Activated CD4-positive, alpha-beta memory T cell treated with anti-CD3 and anti-CD28 coated beads for 36 hours (primary cell): ENCODE measurements at regions not wholly inside any gene's neighbourhood (a gene's known extent, or its start where the extent isn't known, plus 50 kb on each side); places are given as distances from the start of the nearest gene placed in this dataset.

Experiments used
- CTCF ChIA-PET: fragments of 350-600 bp; sonication (Branson Sonifier 250); formaldehyde crosslinking; loops from one replicate; lab custom pipeline; 2021; ENCODE audit warnings: antibody characterized with exemption, inconsistent platforms; lab: Charles Lee
- POLR2A ChIA-PET: fragments of 350-600 bp; sonication (Branson Sonifier 250); formaldehyde crosslinking; loops from one replicate; lab custom pipeline; 2021; ENCODE audit warnings: antibody characterized with exemption; lab: Charles Lee
- DNase-seq: peaks from one replicate; pipeline ENCODE4 v3.0.0-alpha.2; 2020
- H3K27ac Mint-ChIP-seq: one replicate; pipeline ENCODE4 v1.8.0; 2021; ENCODE audit warnings: mixed read lengths
- H3K27me3 Mint-ChIP-seq: one replicate; pipeline ENCODE4 v1.8.0; 2021; ENCODE audit warnings: mixed read lengths
- H3K36me3 Mint-ChIP-seq: one replicate; pipeline ENCODE4 v1.8.0; 2021; ENCODE audit warnings: mixed read lengths
- H3K4me1 Mint-ChIP-seq: one replicate; pipeline ENCODE4 v1.8.0; 2021; ENCODE audit warnings: low read depth, mixed read lengths
- H3K4me3 Mint-ChIP-seq: one replicate; pipeline ENCODE4 v1.8.0; 2021; ENCODE audit warnings: mild to moderate bottlenecking, mixed read lengths
- H3K9me3 Mint-ChIP-seq: one replicate; pipeline ENCODE4 v1.8.0; 2021; ENCODE audit warnings: mixed read lengths
- intact Hi-C: fragments of 100-400 bp; cut with micrococcal nuclease; formaldehyde crosslinking; loops from one replicate; pipeline ENCODE4 v1.15.1; 2023

GRCh38 chr13:104816726-104817125 lies 1718.7 kb downstream of the EFNB2 start:
- Mint-ChIP-seq H3K36me3 (no peaks in the 10 kb centered on the region), H3K9me3 (no peaks in the 10 kb centered on the region), H3K27ac (no peak overlapping the region), H3K27me3 (no peaks in the 10 kb centered on the region), H3K4me3 (no peak overlapping the region), H3K4me1 (no peaks in the 10 kb centered on the region)
- intact Hi-C loops = no loop called here
- CTCF ChIA-PET = no interaction called here
- no peak for DNase-seq
- POLR2A ChIA-PET = no interaction called here

- Mint-ChIP-seq H3K9me3 (no peaks in the 10 kb centered on the region), H3K27me3 (no peaks in the 10 kb centered on the region), H3K36me3 (no peaks in the 10 kb centered on the region), H3K4me1 (no peaks in the 10 kb centered on the region), H3K27ac (no peak overlapping the region), H3K4me3 (no peak overlapping the region)
- DNase-seq = no peak
- ChIA-PET CTCF (no interaction called here), POLR2A (no interaction called here)
- intact Hi-C loops = no loop called here
These were observed 1725.2 kb downstream of the EFNB2 start for GRCh38 chr13:104810242-104810641.

- Mint-ChIP-seq H3K27ac (no peak overlapping the region), H3K36me3 (no peaks in the 10 kb centered on the region), H3K4me3 (no peak overlapping the region), H3K4me1 (no peaks in the 10 kb centered on the region), H3K9me3 (no peaks in the 10 kb centered on the region), H3K27me3 (no peaks in the 10 kb centered on the region)
- DNase-seq = no peak
- ChIA-PET CTCF (no interaction called here), POLR2A (no interaction called here)
- intact Hi-C loops = no loop called here
These were observed 1726.0 kb downstream of the EFNB2 start for GRCh38 chr13:104809483-104809882.

GRCh38 chr13:104805346-104805745 lies 1730.1 kb downstream of the EFNB2 start:
- ChIA-PET CTCF (no interaction called here), POLR2A (no interaction called here)
- intact Hi-C loops = no loop called here
- H3K27me3 Mint-ChIP-seq = no peaks in the 10 kb centered on the region
- no peaks in the 10 kb centered on the region for H3K4me1 Mint-ChIP-seq
- no peaks in the 10 kb centered on the region for H3K36me3 Mint-ChIP-seq
- no peak for DNase-seq
- H3K27ac Mint-ChIP-seq = no peak overlapping the region
- H3K9me3 Mint-ChIP-seq = no peaks in the 10 kb centered on the region
- H3K4me3 Mint-ChIP-seq = no peak overlapping the region

- H3K27me3 Mint-ChIP-seq = no peaks in the 10 kb centered on the region
- H3K36me3 Mint-ChIP-seq = no peaks in the 10 kb centered on the region
- H3K27ac Mint-ChIP-seq = no peak overlapping the region
- intact Hi-C loops = no loop called here
- POLR2A ChIA-PET = no interaction called here
- no peaks in the 10 kb centered on the region for H3K9me3 Mint-ChIP-seq
- no peak for DNase-seq
- CTCF ChIA-PET = no interaction called here
- no peaks in the 10 kb centered on the region for H3K4me1 Mint-ChIP-seq
- no peak overlapping the region for H3K4me3 Mint-ChIP-seq
These were observed 1732.9 kb upstream of the SLC10A2 start for GRCh38 chr13:104799152-104799551.

GRCh38 chr13:104798486-104798885 lies 1732.3 kb upstream of the SLC10A2 start:
- no peaks in the 10 kb centered on the region for H3K4me1 Mint-ChIP-seq
- H3K27ac Mint-ChIP-seq = no peak overlapping the region
- ChIA-PET CTCF (no interaction called here), POLR2A (no interaction called here)
- H3K4me3 Mint-ChIP-seq = no peak overlapping the region
- no peaks in the 10 kb centered on the region for H3K36me3 Mint-ChIP-seq
- no peaks in the 10 kb centered on the region for H3K27me3 Mint-ChIP-seq
- DNase-seq = no peak
- no peaks in the 10 kb centered on the region for H3K9me3 Mint-ChIP-seq
- intact Hi-C loops = no loop called here

GRCh38 chr13:104796581-104796980 lies 1730.4 kb upstream of the SLC10A2 start:
- ChIA-PET POLR2A (no interaction called here), CTCF (no interaction called here)
- intact Hi-C loops = no loop called here
- DNase-seq = no peak
- Mint-ChIP-seq H3K4me3 (no peak overlapping the region), H3K27ac (no peak overlapping the region), H3K27me3 (no peaks in the 10 kb centered on the region), H3K9me3 (no peaks in the 10 kb centered on the region), H3K4me1 (no peaks in the 10 kb centered on the region), H3K36me3 (no peaks in the 10 kb centered on the region)

GRCh38 chr13:104785952-104786351 lies 1719.7 kb upstream of the SLC10A2 start:
- Mint-ChIP-seq H3K4me1 (no peaks in the 10 kb centered on the region), H3K9me3 (no peaks in the 10 kb centered on the region), H3K27ac (no peak overlapping the region), H3K36me3 (no peaks in the 10 kb centered on the region), H3K27me3 (no peaks in the 10 kb centered on the region), H3K4me3 (no peak overlapping the region)
- POLR2A ChIA-PET = no interaction called here
- intact Hi-C loops = no loop called here
- DNase-seq = no peak
- CTCF ChIA-PET = no interaction called here

GRCh38 chr13:104784891-104785290 lies 1718.7 kb upstream of the SLC10A2 start:
- ChIA-PET CTCF (interaction anchor here (1.1 kb wide), 1 partner anchor 11 kb away, joined by 4 read pairs; no protein-coding TSS in a partner anchor), POLR2A (no interaction called here)
- no peaks in the 10 kb centered on the region for H3K36me3 Mint-ChIP-seq
- H3K9me3 Mint-ChIP-seq = no peaks in the 10 kb centered on the region
- no peak overlapping the region for H3K4me3 Mint-ChIP-seq
- no peaks in the 10 kb centered on the region for H3K27me3 Mint-ChIP-seq
- DNase-seq = no peak
- H3K27ac Mint-ChIP-seq = no peak overlapping the region
- H3K4me1 Mint-ChIP-seq = no peaks in the 10 kb centered on the region
- intact Hi-C loops = no loop called here

GRCh38 chr13:104782741-104783140 lies 1716.5 kb upstream of the SLC10A2 start:
- no peaks in the 10 kb centered on the region for H3K27me3 Mint-ChIP-seq
- H3K4me3 Mint-ChIP-seq = no peak overlapping the region
- H3K27ac Mint-ChIP-seq = no peak overlapping the region
- POLR2A ChIA-PET = no interaction called here
- H3K9me3 Mint-ChIP-seq = no peaks in the 10 kb centered on the region
- no peaks in the 10 kb centered on the region for H3K36me3 Mint-ChIP-seq
- no peak for DNase-seq
- no peaks in the 10 kb centered on the region for H3K4me1 Mint-ChIP-seq
- intact Hi-C loops = no loop called here
- CTCF ChIA-PET = no interaction called here

- H3K9me3 Mint-ChIP-seq = no peaks in the 10 kb centered on the region
- POLR2A ChIA-PET = no interaction called here
- H3K27ac Mint-ChIP-seq = no peak overlapping the region
- no peak for DNase-seq
- H3K4me3 Mint-ChIP-seq = no peak overlapping the region
- no peaks in the 10 kb centered on the region for H3K36me3 Mint-ChIP-seq
- CTCF ChIA-PET = no interaction called here
- intact Hi-C loops = loop anchor here (10.0 kb wide), 2 partner anchors 425 to 1755 kb away; partner anchors contain the start of gene EFNB2
- no peaks in the 10 kb centered on the region for H3K27me3 Mint-ChIP-seq
- H3K4me1 Mint-ChIP-seq = no peaks in the 10 kb centered on the region
These were observed 1713.2 kb upstream of the SLC10A2 start for GRCh38 chr13:104779311-104779993.

- no peak overlapping the region for H3K4me3 Mint-ChIP-seq
- no peaks in the 10 kb centered on the region for H3K27me3 Mint-ChIP-seq
- no peaks in the 10 kb centered on the region for H3K9me3 Mint-ChIP-seq
- no peak overlapping the region for H3K27ac Mint-ChIP-seq
- no peaks in the 10 kb centered on the region for H3K36me3 Mint-ChIP-seq
- ChIA-PET CTCF (interaction anchor here (0.7 to 1.3 kb wide), 5 partner anchors 11 to 429 kb away, joined by 3 to 8 read pairs (median 4); no protein-coding TSS in a partner anchor), POLR2A (no interaction called here)
- intact Hi-C loops = loop anchor here (10.0 kb wide), 2 partner anchors 431 to 1761 kb away; partner anchors contain the start of gene EFNB2
- H3K4me1 Mint-ChIP-seq = no peaks in the 10 kb centered on the region
- no peak for DNase-seq
These were observed 1707.6 kb upstream of the SLC10A2 start for GRCh38 chr13:104773775-104774174.

- no peaks in the 10 kb centered on the region for H3K9me3 Mint-ChIP-seq
- H3K4me1 Mint-ChIP-seq = no peaks in the 10 kb centered on the region
- no peaks in the 10 kb centered on the region for H3K27me3 Mint-ChIP-seq
- H3K4me3 Mint-ChIP-seq = no peak overlapping the region
- POLR2A ChIA-PET = no interaction called here
- CTCF ChIA-PET = no interaction called here
- no peak overlapping the region for H3K27ac Mint-ChIP-seq
- no peaks in the 10 kb centered on the region for H3K36me3 Mint-ChIP-seq
- DNase-seq = no peak
- intact Hi-C loops = no loop called here
These were observed 1703.3 kb upstream of the SLC10A2 start for GRCh38 chr13:104769545-104769944.
